Fibroblast of skin of right biceps (primary cell): ENCODE measurements at regions not wholly inside any gene's neighbourhood (a gene's known extent, or its start where the extent isn't known, plus 50 kb on each side); places are given as distances from the start of the nearest gene placed in this dataset.

Source experiments
- DNase-seq: peaks from one replicate; pipeline ENCODE4 v3.0.0-alpha.2; 2013

GRCh38 chr3:106717178-106717780 is 660.0 kb upstream of the CCDC54 start:
- no peak for DNase-seq

GRCh38 chr3:106719077-106719476 is 658.2 kb upstream of the CCDC54 start:
- no peak for DNase-seq

- no peak for DNase-seq
Observed at GRCh38 chr3:106719583-106719982, 657.7 kb upstream of the CCDC54 start.

GRCh38 chr3:106720510-106720909 is 656.7 kb upstream of the CCDC54 start:
- no peak for DNase-seq

GRCh38 chr3:106725566-106725965 is 651.7 kb upstream of the CCDC54 start:
- no peak for DNase-seq

- DNase-seq = peak; percentile 100
Observed at GRCh38 chr3:106728315-106729098, 648.7 kb upstream of the CCDC54 start.

GRCh38 chr3:106729481-106729880 is 647.8 kb upstream of the CCDC54 start:
- peak; percentile 20 for DNase-seq

- no peak for DNase-seq
Observed at GRCh38 chr3:106731230-106731629, 646.0 kb upstream of the CCDC54 start.

GRCh38 chr3:106734712-106735111 is 642.5 kb upstream of the CCDC54 start:
- DNase-seq = no peak

GRCh38 chr3:106737265-106737664 is 640.0 kb upstream of the CCDC54 start:
- DNase-seq = no peak

GRCh38 chr3:106740116-106740515 is 637.1 kb upstream of the CCDC54 start:
- peak; percentile 69 for DNase-seq

GRCh38 chr3:106745344-106746168 is 631.7 kb upstream of the CCDC54 start:
- peak; percentile 66 for DNase-seq

- DNase-seq = no peak
Observed at GRCh38 chr3:106746286-106746685, 631.0 kb upstream of the CCDC54 start.

GRCh38 chr3:106748472-106749262 is 628.6 kb upstream of the CCDC54 start:
- DNase-seq = no peak

GRCh38 chr3:106750092-106750491 is 627.1 kb upstream of the CCDC54 start:
- DNase-seq = no peak

- no peak for DNase-seq
Observed at GRCh38 chr3:106755336-106755735, 621.9 kb upstream of the CCDC54 start.

GRCh38 chr3:106756901-106757300 is 620.3 kb upstream of the CCDC54 start:
- no peak for DNase-seq

GRCh38 chr3:106758459-106758858 is 618.8 kb upstream of the CCDC54 start:
- peak; percentile 35 for DNase-seq

- DNase-seq = peak; percentile 89
Observed at GRCh38 chr3:106759731-106760130, 617.5 kb upstream of the CCDC54 start.

- DNase-seq = peak; percentile 74
Observed at GRCh38 chr3:106765342-106765741, 611.9 kb upstream of the CCDC54 start.

- DNase-seq = no peak
Observed at GRCh38 chr3:106768941-106769480, 608.2 kb upstream of the CCDC54 start.

- no peak for DNase-seq
Observed at GRCh38 chr3:106773795-106774194, 603.4 kb upstream of the CCDC54 start.

GRCh38 chr3:106783231-106783630 is 594.0 kb upstream of the CCDC54 start:
- no peak for DNase-seq
